ENCODE measurements at regions not wholly inside any gene's neighbourhood (a gene's known extent, or its start where the extent isn't known, plus 50 kb on each side); places are given as distances from the start of the nearest gene placed in this dataset.

GRCh38 chr6:164331026-164331425 is 916.5 kb downstream of the QKI start:
- no peak for DNase-seq (ENCODE audit: low read depth in 1 of 2, low spot score in 1 of 2)

- DNase-seq (ENCODE audit: low read depth in 1 of 2, low spot score in 1 of 2), result no peak
These were observed 910.6 kb downstream of the QKI start for GRCh38 chr6:164325168-164325567.

GRCh38 chr6:164322533-164322932 is 908.0 kb downstream of the QKI start:
- DNase-seq (ENCODE audit: low read depth in 1 of 2, low spot score in 1 of 2), result no peak

- no peak for DNase-seq (ENCODE audit: low read depth in 1 of 2, low spot score in 1 of 2)
These were observed 906.8 kb downstream of the QKI start for GRCh38 chr6:164321297-164321696.

GRCh38 chr6:164315376-164315775 is 900.9 kb downstream of the QKI start:
- DNase-seq (ENCODE audit: low read depth in 1 of 2, low spot score in 1 of 2), result no peak

GRCh38 chr6:164308339-164308738 is 893.8 kb downstream of the QKI start:
- no peak for DNase-seq (ENCODE audit: low read depth in 1 of 2, low spot score in 1 of 2)

- DNase-seq (ENCODE audit: low read depth in 1 of 2, low spot score in 1 of 2), result no peak
These were observed 888.8 kb downstream of the QKI start for GRCh38 chr6:164303102-164303964.

- no peak for DNase-seq (ENCODE audit: low read depth in 1 of 2, low spot score in 1 of 2)
These were observed 881.9 kb downstream of the QKI start for GRCh38 chr6:164296411-164296810.

GRCh38 chr6:164294047-164294784 is 879.7 kb downstream of the QKI start:
- no peak for DNase-seq (ENCODE audit: low read depth in 1 of 2, low spot score in 1 of 2)

GRCh38 chr6:164291224-164291623 is 876.7 kb downstream of the QKI start:
- no peak for DNase-seq (ENCODE audit: low read depth in 1 of 2, low spot score in 1 of 2)

- no peak for DNase-seq (ENCODE audit: low read depth in 1 of 2, low spot score in 1 of 2)
These were observed 875.6 kb downstream of the QKI start for GRCh38 chr6:164290101-164290500.

GRCh38 chr6:164286011-164286410 is 871.5 kb downstream of the QKI start:
- no peak for DNase-seq (ENCODE audit: low read depth in 1 of 2, low spot score in 1 of 2)

GRCh38 chr6:164283574-164283973 is 869.1 kb downstream of the QKI start:
- no peak for DNase-seq (ENCODE audit: low read depth in 1 of 2, low spot score in 1 of 2)

GRCh38 chr6:164276211-164276610 is 861.7 kb downstream of the QKI start:
- DNase-seq (ENCODE audit: low read depth in 1 of 2, low spot score in 1 of 2), result no peak

GRCh38 chr6:164275773-164276172 is 861.3 kb downstream of the QKI start:
- DNase-seq (ENCODE audit: low read depth in 1 of 2, low spot score in 1 of 2), result no peak

GRCh38 chr6:164274493-164274892 is 860.0 kb downstream of the QKI start:
- no peak for DNase-seq (ENCODE audit: low read depth in 1 of 2, low spot score in 1 of 2)

GRCh38 chr6:164273491-164273890 is 859.0 kb downstream of the QKI start:
- DNase-seq (ENCODE audit: low read depth in 1 of 2, low spot score in 1 of 2), result no peak

- DNase-seq (ENCODE audit: low read depth in 1 of 2, low spot score in 1 of 2), result no peak
These were observed 852.3 kb downstream of the QKI start for GRCh38 chr6:164266851-164267250.

- DNase-seq (ENCODE audit: low read depth in 1 of 2, low spot score in 1 of 2), result no peak
These were observed 847.8 kb downstream of the QKI start for GRCh38 chr6:164262348-164262747.

- DNase-seq (ENCODE audit: low read depth in 1 of 2, low spot score in 1 of 2), result no peak
These were observed 843.9 kb downstream of the QKI start for GRCh38 chr6:164258421-164258820.

GRCh38 chr6:164252948-164253347 is 838.4 kb downstream of the QKI start:
- no peak for DNase-seq (ENCODE audit: low read depth in 1 of 2, low spot score in 1 of 2)

GRCh38 chr6:164252291-164252690 is 837.8 kb downstream of the QKI start:
- no peak for DNase-seq (ENCODE audit: low read depth in 1 of 2, low spot score in 1 of 2)

Data from activated CD4-positive, alpha-beta T cell treated with anti-CD3 and anti-CD28 coated beads, Interleukin-2, amount 50 U/mL, for 24 hours (primary cell).